ENCODE measurements at regions not wholly inside any gene's neighbourhood (a gene's known extent, or its start where the extent isn't known, plus 50 kb on each side); places are given as distances from the start of the nearest gene placed in this dataset.

DNA sequence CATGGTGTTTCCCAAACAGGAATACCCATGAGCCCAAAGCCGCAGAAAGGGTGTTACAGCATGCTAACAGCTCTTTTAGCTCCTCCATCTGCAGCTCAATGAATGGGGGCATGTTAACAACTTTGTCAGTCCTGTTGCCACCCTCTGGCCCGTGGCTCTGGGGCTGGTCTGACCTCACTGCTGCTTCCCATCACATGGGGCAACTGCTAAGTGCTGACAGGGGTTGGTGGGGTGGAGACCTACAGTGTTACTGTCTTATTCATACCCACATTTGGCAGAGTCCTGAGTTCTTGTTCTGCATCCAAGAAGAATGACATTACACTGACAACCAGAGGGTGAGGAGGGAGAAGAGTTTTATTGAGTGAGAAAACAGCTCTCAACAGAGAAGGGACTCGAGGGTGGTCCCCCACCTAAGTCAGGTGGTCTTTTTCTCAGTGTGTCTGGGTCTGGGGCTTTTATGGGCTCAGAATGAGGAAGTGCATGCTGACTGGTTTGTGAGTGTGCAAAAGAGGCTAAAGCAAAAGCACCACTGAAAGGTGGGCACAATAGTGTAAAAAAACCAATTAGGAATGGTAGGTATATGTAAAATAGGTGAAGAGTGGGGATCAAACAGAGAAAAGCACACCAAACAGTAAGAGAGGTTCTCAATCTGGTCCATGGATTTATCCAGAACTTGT lies 1952.0 kb upstream of the PCDH20 start:
- TF ChIP-seq POLR2A (IDR thresholded peaks at IDR 0.05), result no peak
- TF ChIP-seq, protein P1, sequence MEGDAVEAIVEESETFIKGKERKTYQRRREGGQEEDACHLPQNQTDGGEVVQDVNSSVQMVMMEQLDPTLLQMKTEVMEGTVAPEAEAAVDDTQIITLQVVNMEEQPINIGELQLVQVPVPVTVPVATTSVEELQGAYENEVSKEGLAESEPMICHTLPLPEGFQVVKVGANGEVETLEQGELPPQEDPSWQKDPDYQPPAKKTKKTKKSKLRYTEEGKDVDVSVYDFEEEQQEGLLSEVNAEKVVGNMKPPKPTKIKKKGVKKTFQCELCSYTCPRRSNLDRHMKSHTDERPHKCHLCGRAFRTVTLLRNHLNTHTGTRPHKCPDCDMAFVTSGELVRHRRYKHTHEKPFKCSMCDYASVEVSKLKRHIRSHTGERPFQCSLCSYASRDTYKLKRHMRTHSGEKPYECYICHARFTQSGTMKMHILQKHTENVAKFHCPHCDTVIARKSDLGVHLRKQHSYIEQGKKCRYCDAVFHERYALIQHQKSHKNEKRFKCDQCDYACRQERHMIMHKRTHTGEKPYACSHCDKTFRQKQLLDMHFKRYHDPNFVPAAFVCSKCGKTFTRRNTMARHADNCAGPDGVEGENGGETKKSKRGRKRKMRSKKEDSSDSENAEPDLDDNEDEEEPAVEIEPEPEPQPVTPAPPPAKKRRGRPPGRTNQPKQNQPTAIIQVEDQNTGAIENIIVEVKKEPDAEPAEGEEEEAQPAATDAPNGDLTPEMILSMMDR (IDR thresholded peaks at IDR 0.05), result no peak
